Urinary bladder (tissue), 3 donors: ENCODE measurements at regions not wholly inside any gene's neighbourhood (a gene's known extent, or its start where the extent isn't known, plus 50 kb on each side); places are given as distances from the start of the nearest gene placed in this dataset.

Source experiments
- DNase-seq: peaks from one replicate; pipeline ENCODE4 v3.0.0-alpha.2; 2015; ENCODE audit errors: extremely low spot score
- H3K27ac ChIP-seq: one replicate; pipeline ENCODE4 v1.5.1; 2013; ENCODE audit warnings: low read depth, mild to moderate bottlenecking, moderate library complexity
- H3K36me3 ChIP-seq: one replicate; pipeline ENCODE4 v1.6.1; 2013; ENCODE audit warnings: mild to moderate bottlenecking, moderate library complexity; ENCODE audit not compliant: insufficient read depth
- H3K4me1 ChIP-seq: one replicate; pipeline ENCODE4 v1.6.1; 2013; ENCODE audit warnings: mild to moderate bottlenecking, moderate library complexity; ENCODE audit not compliant: insufficient read depth
- H3K4me3 ChIP-seq: one replicate; pipeline ENCODE4 v1.5.1; 2013; ENCODE audit warnings: low read depth, low read length
- WGBS: extraction: QIAGEN DNeasy Blood & Tissue Kit; methylation state at CpG from one replicate; pipeline ENCODE4 v1.1.7; 2013; 5-methylcytosine and 5-hydroxymethylcytosine counted together
- donor health status: healthy with polysubstance abuse.
- donor health status: healthy.

GRCh38 chr4:35125995-35126712, 1118.2 kb downstream of the ARAP2 start:
- no peak for DNase-seq
- Histone ChIP-seq H3K4me3 (no peak overlapping the region), H3K27ac (no peak overlapping the region), H3K4me1 (no peaks in the 10 kb centered on the region), H3K36me3 (no peaks in the 10 kb centered on the region)
- WGBS: 77% methylated on average over 4 of the region's 4 CpGs

- Histone ChIP-seq H3K36me3 (no peaks in the 10 kb centered on the region), H3K4me1 (no peaks in the 10 kb centered on the region), H3K27ac (no peak overlapping the region), H3K4me3 (no peak overlapping the region)
- DNase-seq: no peak
- WGBS: 47% methylated on average over 2 of the region's 2 CpGs
Observed at GRCh38 chr4:35138449-35138848, 1105.9 kb downstream of the ARAP2 start.

- Histone ChIP-seq H3K27ac (no peak overlapping the region), H3K4me1 (no peaks in the 10 kb centered on the region), H3K4me3 (no peak overlapping the region), H3K36me3 (no peaks in the 10 kb centered on the region)
- no peak for DNase-seq
- WGBS: 85% methylated on average over 1 of the region's 1 CpG
Observed at GRCh38 chr4:35147761-35148160, 1096.6 kb downstream of the ARAP2 start.

DNA sequence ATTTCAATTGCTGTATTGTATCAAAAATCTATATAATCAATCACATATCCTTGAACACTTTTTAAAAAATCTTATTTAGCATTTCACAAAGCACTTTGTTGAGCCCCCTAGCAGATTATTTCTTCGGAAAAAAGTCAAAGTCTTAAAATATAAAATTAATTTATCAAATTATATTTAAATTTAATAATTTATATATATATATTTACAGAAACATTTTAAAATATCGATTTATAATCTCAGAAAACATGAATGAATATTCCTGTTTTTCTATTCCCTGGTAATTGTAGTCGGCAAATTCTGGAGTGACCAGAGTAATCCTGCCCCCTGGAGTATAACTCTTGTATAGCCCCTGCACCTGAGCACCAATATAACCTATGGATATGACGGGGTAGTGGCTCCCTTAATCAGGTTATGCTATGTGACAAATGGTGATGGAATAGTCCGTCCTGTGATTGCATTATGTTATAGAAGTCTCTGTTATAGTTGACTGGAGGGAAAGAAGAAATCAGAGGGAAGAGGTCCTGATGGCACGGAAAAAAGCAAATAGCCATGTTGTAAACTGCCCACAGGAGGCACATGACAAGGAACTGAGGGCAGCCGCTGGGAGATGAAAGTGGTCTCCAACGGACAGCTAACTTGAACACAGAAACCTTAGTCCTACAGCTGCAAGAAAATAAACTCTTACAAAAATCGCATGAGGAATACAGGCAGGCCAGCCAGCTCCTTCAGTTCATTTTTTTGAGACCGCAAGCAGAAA, 1092.3 kb downstream of the ARAP2 start:
- no peaks in the 10 kb centered on the region for H3K36me3 ChIP-seq
- 68% methylated on average over 10 of the region's 10 CpGs for WGBS
- H3K4me1 ChIP-seq: no peaks in the 10 kb centered on the region
- DNase-seq: no peak
- no peak overlapping the region for H3K27ac ChIP-seq
- H3K4me3 ChIP-seq: no peak overlapping the region

- H3K36me3 ChIP-seq: no peaks in the 10 kb centered on the region
- H3K4me3 ChIP-seq: no peak overlapping the region
- WGBS: 62% methylated on average over 1 of the region's 1 CpG
- no peak overlapping the region for H3K27ac ChIP-seq
- no peak for DNase-seq
- H3K4me1 ChIP-seq: no peaks in the 10 kb centered on the region
Observed at GRCh38 chr4:35163168-35163567, 1081.1 kb downstream of the ARAP2 start.

GRCh38 chr4:35164063-35164462, 1080.3 kb downstream of the ARAP2 start:
- no peak for DNase-seq
- H3K27ac ChIP-seq: no peak overlapping the region
- no peaks in the 10 kb centered on the region for H3K4me1 ChIP-seq
- H3K36me3 ChIP-seq: no peaks in the 10 kb centered on the region
- no peak overlapping the region for H3K4me3 ChIP-seq
- 89% methylated on average over 1 of the region's 1 CpG for WGBS

DNA sequence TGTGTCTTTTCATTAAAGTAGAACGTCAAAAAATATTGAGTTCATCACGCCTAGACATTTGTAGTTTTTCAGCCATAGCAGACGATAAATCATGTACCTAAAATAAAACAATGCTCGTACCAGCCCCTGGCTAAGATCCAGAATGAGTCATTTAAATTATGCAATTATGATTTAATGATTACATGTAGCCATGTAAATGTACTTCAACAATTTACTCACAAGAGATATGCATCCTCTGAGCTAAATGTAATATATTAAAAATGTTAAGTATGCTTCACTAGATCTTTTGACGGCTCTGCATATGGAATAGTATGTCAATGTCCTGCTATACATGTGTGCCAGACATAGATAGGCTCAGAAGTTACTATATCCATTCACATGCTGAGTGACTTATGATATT, 1077.8 kb downstream of the ARAP2 start:
- no peaks in the 10 kb centered on the region for H3K4me1 ChIP-seq
- H3K36me3 ChIP-seq: no peaks in the 10 kb centered on the region
- no peak for DNase-seq
- WGBS: 44% methylated on average over 5 of the region's 5 CpGs
- H3K27ac ChIP-seq: no peak overlapping the region
- H3K4me3 ChIP-seq: no peak overlapping the region

DNA sequence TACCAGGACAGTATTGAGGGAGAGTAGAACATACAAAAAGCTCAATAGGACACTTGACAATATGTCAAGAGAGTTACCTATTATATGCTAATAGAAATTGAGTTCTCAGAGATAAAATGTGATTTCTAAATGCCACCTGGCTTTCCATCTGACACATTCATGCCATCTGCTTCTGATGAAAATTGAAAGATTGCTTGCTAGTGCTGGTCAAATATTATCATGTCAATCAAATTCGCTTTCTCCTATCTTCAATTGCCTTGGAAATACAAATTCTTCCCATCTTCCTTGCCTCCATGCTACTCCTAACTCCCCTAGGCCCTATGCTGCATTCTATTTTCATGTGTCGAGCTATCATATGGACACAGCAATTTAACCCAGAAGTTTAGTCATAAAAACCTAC, 1076.9 kb downstream of the ARAP2 start:
- Histone ChIP-seq H3K4me3 (no peak overlapping the region), H3K36me3 (no peaks in the 10 kb centered on the region), H3K27ac (no peak overlapping the region), H3K4me1 (no peaks in the 10 kb centered on the region)
- no peak for DNase-seq
- 44% methylated on average over 2 of the region's 2 CpGs for WGBS

- H3K36me3 ChIP-seq: no peaks in the 10 kb centered on the region
- no peak overlapping the region for H3K27ac ChIP-seq
- no peak overlapping the region for H3K4me3 ChIP-seq
- peak; percentile 28 for DNase-seq
- no peaks in the 10 kb centered on the region for H3K4me1 ChIP-seq
- whole genome bisulfite sequencing: 20% methylated on average over 4 of the region's 4 CpGs
Observed at GRCh38 chr4:35175487-35175886, 1068.8 kb downstream of the ARAP2 start.

- Histone ChIP-seq H3K4me1 (no peaks in the 10 kb centered on the region), H3K27ac (no peak overlapping the region), H3K4me3 (no peak overlapping the region), H3K36me3 (no peaks in the 10 kb centered on the region)
- 27% methylated on average over 2 of the region's 2 CpGs for WGBS
- DNase-seq: no peak
Observed at GRCh38 chr4:35175894-35176293, 1068.4 kb downstream of the ARAP2 start.

- Histone ChIP-seq H3K27ac (no peak overlapping the region), H3K4me3 (no peak overlapping the region), H3K4me1 (no peaks in the 10 kb centered on the region), H3K36me3 (no peaks in the 10 kb centered on the region)
- no peak for DNase-seq
Observed at GRCh38 chr4:35182451-35182850, 1061.9 kb downstream of the ARAP2 start.

GRCh38 chr4:35189988-35190613, 1054.2 kb downstream of the ARAP2 start:
- H3K4me1 ChIP-seq: no peaks in the 10 kb centered on the region
- 25% methylated on average over 3 of the region's 3 CpGs for WGBS
- DNase-seq: no peak
- no peaks in the 10 kb centered on the region for H3K36me3 ChIP-seq
- H3K27ac ChIP-seq: no peak overlapping the region
- H3K4me3 ChIP-seq: no peak overlapping the region

DNA sequence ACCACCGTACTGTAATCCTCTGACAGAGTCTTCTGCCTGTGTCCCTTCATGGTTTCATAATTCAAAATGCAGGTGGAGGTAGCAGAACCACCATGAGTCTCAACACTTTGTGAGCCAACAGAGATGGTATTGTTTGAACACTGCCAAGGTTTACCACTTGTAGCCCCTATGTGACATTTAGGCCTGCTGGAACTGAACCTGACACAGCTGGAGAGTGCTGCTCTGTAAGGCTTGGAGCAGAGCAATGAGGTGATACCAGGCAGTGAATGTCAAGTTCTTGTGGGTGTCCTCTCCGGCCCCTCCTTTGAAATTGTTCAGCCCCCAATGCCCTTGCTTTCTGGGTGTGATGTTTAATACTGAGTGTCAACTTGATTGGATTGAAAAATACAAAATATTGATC, 1042.9 kb downstream of the ARAP2 start:
- 87% methylated on average over 2 of the region's 2 CpGs for WGBS
- DNase-seq: no peak
- Histone ChIP-seq H3K4me3 (no peak overlapping the region), H3K36me3 (no peaks in the 10 kb centered on the region), H3K27ac (no peak overlapping the region), H3K4me1 (no peaks in the 10 kb centered on the region)

GRCh38 chr4:35216636-35217035, 1027.7 kb downstream of the ARAP2 start:
- WGBS: 84% methylated on average over 4 of the region's 4 CpGs
- Histone ChIP-seq H3K4me1 (no peaks in the 10 kb centered on the region), H3K36me3 (no peaks in the 10 kb centered on the region), H3K4me3 (no peak overlapping the region), H3K27ac (no peak overlapping the region)
- DNase-seq: no peak
